ENCODE measurements at regions not wholly inside any gene's neighbourhood (a gene's known extent, or its start where the extent isn't known, plus 50 kb on each side); places are given as distances from the start of the nearest gene placed in this dataset.

DNA sequence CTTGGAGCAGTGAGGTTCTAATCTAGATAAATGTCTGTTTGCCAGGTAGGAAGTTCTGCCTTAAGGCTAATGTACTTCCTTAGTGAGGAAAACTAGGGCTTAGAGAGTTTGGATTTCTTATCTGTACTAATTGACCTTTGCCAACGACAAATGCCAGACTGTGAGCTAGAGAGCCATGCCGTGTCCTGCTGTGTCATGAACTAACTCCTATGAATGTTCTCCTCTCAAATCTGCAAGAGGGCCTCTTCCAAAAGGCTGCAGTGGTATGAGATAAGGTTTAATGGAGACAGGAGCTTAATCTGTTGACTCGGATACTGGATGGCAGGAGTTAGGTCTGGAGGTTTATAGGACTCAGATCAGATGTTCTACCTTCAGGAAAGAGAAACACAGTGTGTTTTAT lies 524.9 kb downstream of the NTRK3 start:
- H2AK9ac ChIP-seq (replicated peaks; ENCODE audit: low read depth, low read length, poor library complexity): no peak overlapping the region
- no peak overlapping the region for H2AK5ac ChIP-seq (ENCODE audit: low read depth, low read length)
- no peaks in the 10 kb centered on the region; the same call in 1 of the 2 replicates for H3K27me3 ChIP-seq (ENCODE audit: control insufficient read depth, insufficient read depth, low read length)
- no peak overlapping the region for H4K91ac ChIP-seq (ENCODE audit: insufficient read depth, low read depth, low read length)
- H3K14ac ChIP-seq (replicated peaks; ENCODE audit: low read depth, low read length): no peak overlapping the region
- no peak overlapping the region for H3K9ac ChIP-seq (ENCODE audit: low read depth, low read length)
- no peak overlapping the region for H2BK120ac ChIP-seq (ENCODE audit: low read depth, low read length)
- H3K9me1 ChIP-seq (ENCODE audit: insufficient read depth, low read length): no peaks in the 10 kb centered on the region
- H3K56ac ChIP-seq (ENCODE audit: extremely low read depth, insufficient read depth, low read length): no peak overlapping the region
- intact Hi-C loops (cut with micrococcal nuclease) (no loop called here), in situ Hi-C loops (cut with MboI; ENCODE audit: low sequenced_read_pairs) (no loop called here), dilution Hi-C loops (cut with HindIII; ENCODE audit: low sequenced_read_pairs, unreplicated experiment) (no loop called here)
- no peak overlapping the region for H3K27ac ChIP-seq (ENCODE audit: insufficient read depth, low read length)
- H4K5ac ChIP-seq (ENCODE audit: low read depth, low read length): no peak overlapping the region
- H2BK15ac ChIP-seq (ENCODE audit: low read depth, low read length): no peak overlapping the region
- H4K8ac ChIP-seq (ENCODE audit: low read depth in 2 of 2, low read length in 2 of 2): no peak overlapping the region
- no peaks in the 10 kb centered on the region for H3K9me3 ChIP-seq (ENCODE audit: control insufficient read depth, insufficient read depth, low read length)
- no peak overlapping the region for H3K4me2 ChIP-seq (ENCODE audit: low read depth, low read length)
- no peak overlapping the region for H2AFZ ChIP-seq (replicated peaks; ENCODE audit: low read length, poor library complexity)
- H3K18ac ChIP-seq (ENCODE audit: low read depth, low read length): no peak overlapping the region
- H3K79me1 ChIP-seq (ENCODE audit: low read depth in 1 of 2, low read length in 2 of 2): no peaks in the 10 kb centered on the region
- H4K20me1 ChIP-seq (ENCODE audit: insufficient read depth, low read length): no peaks in the 10 kb centered on the region
- ATAC-seq (ENCODE audit: low read depth) (no peak), DNase-seq (no peak)
- no peak overlapping the region for H3K23ac ChIP-seq (ENCODE audit: low read depth, low read length)
- H2BK5ac ChIP-seq (ENCODE audit: low read depth, low read length, poor library complexity, severe bottlenecking): no peak overlapping the region
- no peak for TF ChIP-seq NFE2L2 (IDR thresholded peaks at IDR 0.05; ENCODE audit: low read depth, low read length)
- no peak for TF ChIP-seq RFX5 (IDR thresholded peaks at IDR 0.05; ENCODE audit: low read depth, low read length)
- TF ChIP-seq RAD21 (IDR thresholded peaks at IDR 0.05; ENCODE audit: low read length): no peak
- no peak for TF ChIP-seq RCOR1 (IDR thresholded peaks at IDR 0.05; ENCODE audit: insufficient replicate concordance, low read length)
- no peak for TF ChIP-seq FOS (IDR thresholded peaks at IDR 0.05; ENCODE audit: low read depth, low read length)
- no CpG with 5 or more reads among the region's 3 CpGs for WGBS, 2 experiments (ENCODE audit: extremely low coverage in 2 of 2, insufficient read length in 1 of 2)
- no peak overlapping the region for H2BK20ac ChIP-seq (ENCODE audit: low read depth, low read length)
- POLR2A ChIA-PET (ENCODE audit: unreplicated experiment): no interaction called here
- no peaks in the 10 kb centered on the region for H3K36me3 ChIP-seq (ENCODE audit: control insufficient read depth, insufficient read depth, low read length)
- no peak overlapping the region for H3K4ac ChIP-seq (ENCODE audit: low read depth, low read length)
- H3K4me3 ChIP-seq (ENCODE audit: insufficient read depth, low read depth, low read length): no peak overlapping the region
- CTCF ChIA-PET: no interaction called here
- BruUV-seq (replicated peaks): no TSS peak
- H3K4me1 ChIP-seq (ENCODE audit: control insufficient read depth, insufficient read depth, low read length): peaks cover 4% of the 10 kb centered on the region; the same call in 1 of the 2 replicates
